DND-41 (cell line): ENCODE measurements at regions not wholly inside any gene's neighbourhood (a gene's known extent, or its start where the extent isn't known, plus 50 kb on each side); places are given as distances from the start of the nearest gene placed in this dataset.

Source experiments
- ATAC-seq: fragments of 200-7000 bp; cut with Tn5 transposase; 3 replicates; pipeline ENCODE4 v1.9.1; 2021; ENCODE audit warnings: low read depth; ENCODE audit not compliant: insufficient read depth
- DNase-seq: peaks from one replicate; pipeline ENCODE4 v3.0.0-alpha.2; 2020
- H2AFZ ChIP-seq: 2 replicates; pipeline ENCODE4 v1.6.0; 2012; ENCODE audit warnings: low read depth, low read length
- H3K27ac ChIP-seq: 2 replicates; pipeline ENCODE4 v1.5.1; 2012; ENCODE audit warnings: low read length, inconsistent platforms
- H3K27me3 ChIP-seq: fragments of 200-600 bp; sonication (generic); 2 replicates; pipeline ENCODE4 v1.6.0; 2012; ENCODE audit warnings: low read length, mild to moderate bottlenecking, inconsistent platforms; ENCODE audit not compliant: insufficient read depth, poor library complexity
- H3K36me3 ChIP-seq: 2 replicates; pipeline ENCODE4 v1.5.1; 2012; ENCODE audit warnings: low read length, inconsistent platforms; ENCODE audit not compliant: insufficient read depth
- H3K4me1 ChIP-seq: 2 replicates; pipeline ENCODE4 v1.5.1; 2012; ENCODE audit warnings: mild to moderate bottlenecking, low read length; ENCODE audit not compliant: insufficient read depth
- H3K4me2 ChIP-seq: 2 replicates; pipeline ENCODE4 v1.6.0; 2012; ENCODE audit warnings: mild to moderate bottlenecking, moderate library complexity, low read length, inconsistent platforms; ENCODE audit not compliant: insufficient read depth
- H3K4me3 ChIP-seq, 2 experiments: fragments of 200-600 bp in 1 of 2; shearing (Covaris generic) in 1 of 2; 2 replicates each; pipeline ENCODE4 v1.5.1; 2012 to 2016; ENCODE audit warnings: inconsistent platforms in 2 of 2, low read length in 2 of 2, mild to moderate bottlenecking in 2 of 2, low read depth in 1 of 2, moderate library complexity in 1 of 2
- H3K79me2 ChIP-seq: 2 replicates; pipeline ENCODE4 v1.6.0; 2012; ENCODE audit warnings: low read length, inconsistent platforms; ENCODE audit not compliant: insufficient read depth
- H3K9ac ChIP-seq: 2 replicates; pipeline ENCODE4 v1.6.0; 2012; ENCODE audit warnings: low read depth, mild to moderate bottlenecking, inconsistent platforms, low read length, moderate library complexity
- H3K9me3 ChIP-seq: 2 replicates; pipeline ENCODE4 v1.5.1; 2012; ENCODE audit warnings: low read length, moderate library complexity, mild to moderate bottlenecking, inconsistent platforms; ENCODE audit not compliant: insufficient read depth, severe bottlenecking
- H4K20me1 ChIP-seq: 2 replicates; pipeline ENCODE4 v1.6.0; 2012; ENCODE audit warnings: low read length; ENCODE audit not compliant: insufficient read depth
- EZH2 ChIP-seq: IDR thresholded peaks from 3 replicates; pipeline ENCODE4 v1.6.1; 2012; ENCODE audit warnings: borderline replicate concordance, low read depth, mild to moderate bottlenecking, moderate library complexity, low read length, inconsistent platforms; ENCODE audit not compliant: severe bottlenecking
- TF ChIP-seq, protein P1 (sequence below): IDR thresholded peaks from 2 replicates; pipeline ENCODE4 v1.5.1; 2012; ENCODE audit warnings: borderline replicate concordance, low read length, moderate library complexity, mild to moderate bottlenecking; ENCODE audit not compliant: poor library complexity, severe bottlenecking; ENCODE audit errors: extremely low read depth

DNA sequence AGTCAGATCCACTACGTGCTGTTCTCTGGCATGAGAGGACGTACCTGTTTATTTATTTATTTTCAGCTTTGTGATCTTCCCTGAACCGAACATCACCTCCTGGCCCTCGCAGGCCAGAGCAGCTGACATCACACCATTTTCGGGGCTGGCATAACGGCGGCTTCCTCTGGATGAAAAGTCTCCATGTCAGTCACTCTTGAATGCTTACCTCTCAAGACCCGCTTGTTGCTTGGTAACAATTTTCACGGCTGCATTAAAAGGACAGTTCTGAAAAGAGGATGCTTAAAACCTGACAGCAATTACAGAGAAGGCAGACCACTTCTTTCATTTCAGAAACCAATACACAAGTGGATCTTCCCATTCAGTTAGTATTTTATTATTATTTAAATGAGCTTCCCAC is 159.8 kb upstream of the CDH4 start:
- Histone ChIP-seq H3K9ac (no peak overlapping the region), H3K4me2 (no peak overlapping the region), H3K4me3 (no peak overlapping the region), H3K79me2 (no peaks in the 10 kb centered on the region), H3K27me3 (no peaks in the 10 kb centered on the region), H3K27ac (no peak overlapping the region), H2AFZ (no peak overlapping the region), H3K4me1 (no peaks in the 10 kb centered on the region), H3K9me3 (peaks cover 31% of the 10 kb centered on the region), H4K20me1 (no peaks in the 10 kb centered on the region), H3K36me3 (no peaks in the 10 kb centered on the region)
- DNase-seq (no peak), ATAC-seq (no peak)
- TF ChIP-seq, protein P1, sequence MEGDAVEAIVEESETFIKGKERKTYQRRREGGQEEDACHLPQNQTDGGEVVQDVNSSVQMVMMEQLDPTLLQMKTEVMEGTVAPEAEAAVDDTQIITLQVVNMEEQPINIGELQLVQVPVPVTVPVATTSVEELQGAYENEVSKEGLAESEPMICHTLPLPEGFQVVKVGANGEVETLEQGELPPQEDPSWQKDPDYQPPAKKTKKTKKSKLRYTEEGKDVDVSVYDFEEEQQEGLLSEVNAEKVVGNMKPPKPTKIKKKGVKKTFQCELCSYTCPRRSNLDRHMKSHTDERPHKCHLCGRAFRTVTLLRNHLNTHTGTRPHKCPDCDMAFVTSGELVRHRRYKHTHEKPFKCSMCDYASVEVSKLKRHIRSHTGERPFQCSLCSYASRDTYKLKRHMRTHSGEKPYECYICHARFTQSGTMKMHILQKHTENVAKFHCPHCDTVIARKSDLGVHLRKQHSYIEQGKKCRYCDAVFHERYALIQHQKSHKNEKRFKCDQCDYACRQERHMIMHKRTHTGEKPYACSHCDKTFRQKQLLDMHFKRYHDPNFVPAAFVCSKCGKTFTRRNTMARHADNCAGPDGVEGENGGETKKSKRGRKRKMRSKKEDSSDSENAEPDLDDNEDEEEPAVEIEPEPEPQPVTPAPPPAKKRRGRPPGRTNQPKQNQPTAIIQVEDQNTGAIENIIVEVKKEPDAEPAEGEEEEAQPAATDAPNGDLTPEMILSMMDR = no peak
- no peak for TF ChIP-seq EZH2

DNA sequence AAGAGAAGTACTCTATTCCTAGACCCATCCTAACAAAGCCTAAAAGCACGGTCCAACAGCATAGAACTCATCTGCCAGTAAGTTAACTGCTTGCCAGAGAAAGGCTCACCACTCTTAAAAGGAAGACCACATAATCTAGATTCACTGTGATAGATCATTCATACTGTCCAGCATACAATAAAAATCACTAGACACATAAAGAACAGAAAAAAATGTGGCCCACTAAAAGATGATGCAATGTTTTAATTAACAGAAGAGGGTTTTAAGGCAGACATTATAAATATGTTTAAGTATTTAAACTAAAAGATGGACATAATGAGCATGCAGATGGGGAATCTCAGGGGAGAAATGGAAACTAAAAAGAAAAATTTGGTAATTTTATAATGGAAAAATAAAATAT is 157.5 kb upstream of the CDH4 start:
- no peaks in the 10 kb centered on the region for H3K79me2 ChIP-seq
- no peaks in the 10 kb centered on the region for H4K20me1 ChIP-seq
- no peak for DNase-seq
- H3K9me3 ChIP-seq = peaks cover 31% of the 10 kb centered on the region
- no peak overlapping the region for H3K9ac ChIP-seq
- no peak overlapping the region for H3K4me2 ChIP-seq
- no peak overlapping the region for H3K27ac ChIP-seq
- no peaks in the 10 kb centered on the region for H3K36me3 ChIP-seq
- H2AFZ ChIP-seq = no peak overlapping the region
- no peaks in the 10 kb centered on the region for H3K27me3 ChIP-seq
- TF ChIP-seq, protein P1 = no peak
- no peak for TF ChIP-seq EZH2
- no peaks in the 10 kb centered on the region for H3K4me1 ChIP-seq
- no peak for ATAC-seq
- H3K4me3 ChIP-seq = no peak overlapping the region

DNA sequence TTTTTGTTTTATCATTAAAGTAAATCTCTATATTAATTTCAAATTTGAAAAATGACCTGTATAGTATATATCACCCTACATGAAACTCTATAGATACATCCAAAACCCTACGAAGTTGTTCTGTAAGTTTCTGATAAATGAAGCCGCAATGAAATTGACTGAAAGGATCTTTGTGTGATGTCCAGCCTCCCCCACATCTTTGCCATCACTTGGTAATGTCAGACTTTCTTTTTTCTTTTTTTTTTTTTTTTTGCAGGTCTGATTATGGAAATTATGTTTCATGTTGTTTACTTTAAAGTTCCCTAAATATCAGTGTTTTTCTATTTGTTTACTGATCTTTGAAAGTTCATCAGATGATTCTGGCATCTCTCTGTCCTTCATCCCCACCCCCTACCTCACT is 155.6 kb upstream of the CDH4 start:
- H3K4me1 ChIP-seq = no peaks in the 10 kb centered on the region
- H3K36me3 ChIP-seq = no peaks in the 10 kb centered on the region
- H2AFZ ChIP-seq = no peak overlapping the region
- DNase-seq = no peak
- H3K4me3 ChIP-seq = no peak overlapping the region
- H3K4me2 ChIP-seq = no peak overlapping the region
- peaks cover 41% of the 10 kb centered on the region for H3K9me3 ChIP-seq
- TF ChIP-seq, protein P1 = no peak
- no peak for TF ChIP-seq EZH2
- no peaks in the 10 kb centered on the region for H3K79me2 ChIP-seq
- no peak for ATAC-seq
- H3K9ac ChIP-seq = no peak overlapping the region
- no peaks in the 10 kb centered on the region for H3K27me3 ChIP-seq
- H4K20me1 ChIP-seq = no peaks in the 10 kb centered on the region
- no peak overlapping the region for H3K27ac ChIP-seq

DNA sequence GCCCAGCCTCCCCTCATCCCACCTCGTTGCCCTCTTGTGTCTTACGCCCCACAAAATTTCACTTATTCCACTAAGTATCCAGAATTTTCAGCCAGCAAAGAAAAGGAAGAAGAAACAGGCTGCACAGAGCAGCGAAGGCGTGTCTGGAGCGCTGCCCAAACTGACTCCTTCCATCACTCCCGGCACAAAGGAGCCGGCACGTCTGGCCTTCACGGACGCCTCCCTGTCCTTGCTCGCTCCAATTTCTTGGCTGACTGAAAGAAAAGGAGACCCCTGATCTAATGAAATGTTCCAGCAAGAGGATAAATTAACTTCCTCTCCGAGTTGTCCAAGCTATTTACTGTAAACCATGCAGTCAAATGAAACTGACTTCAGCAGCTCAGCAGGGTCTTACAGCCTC is 152.3 kb upstream of the CDH4 start:
- no peaks in the 10 kb centered on the region for H3K4me1 ChIP-seq
- ATAC-seq (no peak), DNase-seq (no peak)
- no peaks in the 10 kb centered on the region for H3K27me3 ChIP-seq
- H3K4me3 ChIP-seq = no peak overlapping the region
- no peaks in the 10 kb centered on the region for H3K36me3 ChIP-seq
- H3K27ac ChIP-seq = no peak overlapping the region
- peaks cover 39% of the 10 kb centered on the region for H3K9me3 ChIP-seq
- no peak overlapping the region for H3K9ac ChIP-seq
- no peaks in the 10 kb centered on the region for H3K79me2 ChIP-seq
- TF ChIP-seq, protein P1 = no peak
- TF ChIP-seq EZH2 = no peak
- no peak overlapping the region for H2AFZ ChIP-seq
- H3K4me2 ChIP-seq = no peak overlapping the region
- H4K20me1 ChIP-seq = no peaks in the 10 kb centered on the region
